ENCODE measurements at regions not wholly inside any gene's neighbourhood (a gene's known extent, or its start where the extent isn't known, plus 50 kb on each side); places are given as distances from the start of the nearest gene placed in this dataset.
A peak's percentile ranks its signal among the peaks of the same experiment; 100 is the strongest.

- DNase-seq (ENCODE audit: low read depth): no peak
- no peak overlapping the region for H3K9ac ChIP-seq (ENCODE audit: low read length)
- no peaks in the 10 kb centered on the region for H3K9me3 ChIP-seq (ENCODE audit: control insufficient read depth, low read length)
Observed at GRCh38 chr13:80850771-80851170, 509.8 kb upstream of the SPRY2 start.

GRCh38 chr13:80844164-80844563 lies 503.2 kb upstream of the SPRY2 start:
- no peak overlapping the region for H3K9ac ChIP-seq (ENCODE audit: low read length)
- no peak for DNase-seq (ENCODE audit: low read depth)
- peaks cover 17% of the 10 kb centered on the region for H3K4me1 ChIP-seq (ENCODE audit: control insufficient read depth, insufficient read depth, low read length)
- no peaks in the 10 kb centered on the region for H3K36me3 ChIP-seq (ENCODE audit: control insufficient read depth, insufficient read depth, low read length, severe bottlenecking)
- no peak overlapping the region for H3K4me3 ChIP-seq (ENCODE audit: low read length)
- no peaks in the 10 kb centered on the region for H3K9me3 ChIP-seq (ENCODE audit: control insufficient read depth, low read length)
- H3K27me3 ChIP-seq (replicated peaks; ENCODE audit: control insufficient read depth, insufficient read depth, low read length): no peaks in the 10 kb centered on the region

More at GRCh38 chr13:80850771-80851170, 509.8 kb upstream of the SPRY2 start:
- Histone ChIP-seq H3K27me3 (replicated peaks; ENCODE audit: control insufficient read depth, insufficient read depth, low read length) (no peaks in the 10 kb centered on the region), H3K36me3 (ENCODE audit: control insufficient read depth, insufficient read depth, low read length, severe bottlenecking) (no peaks in the 10 kb centered on the region), H3K4me3 (ENCODE audit: low read length) (no peak overlapping the region), H3K4me1 (ENCODE audit: control insufficient read depth, insufficient read depth, low read length) (no peaks in the 10 kb centered on the region)

- DNase-seq (ENCODE audit: low read depth): no peak
- H3K4me1 ChIP-seq (ENCODE audit: control insufficient read depth, insufficient read depth, low read length): peaks cover 17% of the 10 kb centered on the region
Observed at GRCh38 chr13:80841414-80841813, 500.5 kb upstream of the SPRY2 start.

GRCh38 chr13:80840316-80840976 lies 499.5 kb upstream of the SPRY2 start:
- no peaks in the 10 kb centered on the region for H3K27me3 ChIP-seq (replicated peaks; ENCODE audit: control insufficient read depth, insufficient read depth, low read length)
- no peaks in the 10 kb centered on the region for H3K36me3 ChIP-seq (ENCODE audit: control insufficient read depth, insufficient read depth, low read length, severe bottlenecking)
- peak; percentile 68 for DNase-seq (ENCODE audit: low read depth)
- H3K9me3 ChIP-seq (ENCODE audit: control insufficient read depth, low read length): peaks cover 6% of the 10 kb centered on the region
- peak overlapping the region; percentile 55 for H3K9ac ChIP-seq (ENCODE audit: low read length)
- peak overlapping the region; percentile 63 for H3K4me3 ChIP-seq (ENCODE audit: low read length)
- peaks cover 17% of the 10 kb centered on the region for H3K4me1 ChIP-seq (ENCODE audit: control insufficient read depth, insufficient read depth, low read length)

More at GRCh38 chr13:80841414-80841813, 500.5 kb upstream of the SPRY2 start:
- peak overlapping the region; percentile 63 for H3K4me3 ChIP-seq (ENCODE audit: low read length)
- peaks cover 1% of the 10 kb centered on the region for H3K9me3 ChIP-seq (ENCODE audit: control insufficient read depth, low read length)
- H3K36me3 ChIP-seq (ENCODE audit: control insufficient read depth, insufficient read depth, low read length, severe bottlenecking): no peaks in the 10 kb centered on the region
- no peaks in the 10 kb centered on the region for H3K27me3 ChIP-seq (replicated peaks; ENCODE audit: control insufficient read depth, insufficient read depth, low read length)
- H3K9ac ChIP-seq (ENCODE audit: low read length): no peak overlapping the region

- Histone ChIP-seq H3K4me1 (ENCODE audit: control insufficient read depth, insufficient read depth, low read length) (peaks cover 8% of the 10 kb centered on the region), H3K27me3 (replicated peaks; ENCODE audit: control insufficient read depth, insufficient read depth, low read length) (no peaks in the 10 kb centered on the region), H3K4me3 (ENCODE audit: low read length) (no peak overlapping the region), H3K9ac (ENCODE audit: low read length) (no peak overlapping the region), H3K36me3 (ENCODE audit: control insufficient read depth, insufficient read depth, low read length, severe bottlenecking) (no peaks in the 10 kb centered on the region), H3K9me3 (ENCODE audit: control insufficient read depth, low read length) (peaks cover 17% of the 10 kb centered on the region)
- no peak for DNase-seq (ENCODE audit: low read depth)
Observed at GRCh38 chr13:80835902-80836301, 495.0 kb upstream of the SPRY2 start.

GRCh38 chr13:80830431-80830830 lies 489.5 kb upstream of the SPRY2 start:
- Histone ChIP-seq H3K27me3 (replicated peaks; ENCODE audit: control insufficient read depth, insufficient read depth, low read length) (no peaks in the 10 kb centered on the region), H3K9ac (ENCODE audit: low read length) (no peak overlapping the region), H3K4me1 (ENCODE audit: control insufficient read depth, insufficient read depth, low read length) (no peaks in the 10 kb centered on the region), H3K9me3 (ENCODE audit: control insufficient read depth, low read length) (peaks cover 51% of the 10 kb centered on the region), H3K36me3 (ENCODE audit: control insufficient read depth, insufficient read depth, low read length, severe bottlenecking) (no peaks in the 10 kb centered on the region), H3K4me3 (ENCODE audit: low read length) (no peak overlapping the region)
- no peak for DNase-seq (ENCODE audit: low read depth)

GRCh38 chr13:80828759-80829158 lies 487.8 kb upstream of the SPRY2 start:
- Histone ChIP-seq H3K27me3 (replicated peaks; ENCODE audit: control insufficient read depth, insufficient read depth, low read length) (no peaks in the 10 kb centered on the region), H3K36me3 (ENCODE audit: control insufficient read depth, insufficient read depth, low read length, severe bottlenecking) (no peaks in the 10 kb centered on the region), H3K4me3 (ENCODE audit: low read length) (no peak overlapping the region), H3K4me1 (ENCODE audit: control insufficient read depth, insufficient read depth, low read length) (peaks cover 7% of the 10 kb centered on the region), H3K9me3 (ENCODE audit: control insufficient read depth, low read length) (peaks cover 43% of the 10 kb centered on the region), H3K9ac (ENCODE audit: low read length) (no peak overlapping the region)
- no peak for DNase-seq (ENCODE audit: low read depth)

- Histone ChIP-seq H3K4me1 (ENCODE audit: control insufficient read depth, insufficient read depth, low read length) (peaks cover 14% of the 10 kb centered on the region), H3K36me3 (ENCODE audit: control insufficient read depth, insufficient read depth, low read length, severe bottlenecking) (no peaks in the 10 kb centered on the region), H3K4me3 (ENCODE audit: low read length) (no peak overlapping the region), H3K27me3 (replicated peaks; ENCODE audit: control insufficient read depth, insufficient read depth, low read length) (no peaks in the 10 kb centered on the region), H3K9ac (ENCODE audit: low read length) (no peak overlapping the region), H3K9me3 (ENCODE audit: control insufficient read depth, low read length) (peaks cover 43% of the 10 kb centered on the region)
- DNase-seq (ENCODE audit: low read depth): no peak
Observed at GRCh38 chr13:80825276-80825675, 484.4 kb upstream of the SPRY2 start.

- Histone ChIP-seq H3K36me3 (ENCODE audit: control insufficient read depth, insufficient read depth, low read length, severe bottlenecking) (no peaks in the 10 kb centered on the region), H3K9ac (ENCODE audit: low read length) (no peak overlapping the region), H3K27me3 (replicated peaks; ENCODE audit: control insufficient read depth, insufficient read depth, low read length) (no peaks in the 10 kb centered on the region), H3K4me3 (ENCODE audit: low read length) (no peak overlapping the region), H3K9me3 (ENCODE audit: control insufficient read depth, low read length) (peaks cover 40% of the 10 kb centered on the region), H3K4me1 (ENCODE audit: control insufficient read depth, insufficient read depth, low read length) (peaks cover 14% of the 10 kb centered on the region)
- DNase-seq (ENCODE audit: low read depth): peak; percentile 19
Observed at GRCh38 chr13:80824229-80824628, 483.3 kb upstream of the SPRY2 start.

GRCh38 chr13:80823472-80823871 lies 482.5 kb upstream of the SPRY2 start:
- peaks cover 14% of the 10 kb centered on the region for H3K4me1 ChIP-seq (ENCODE audit: control insufficient read depth, insufficient read depth, low read length)
- no peaks in the 10 kb centered on the region for H3K36me3 ChIP-seq (ENCODE audit: control insufficient read depth, insufficient read depth, low read length, severe bottlenecking)
- H3K27me3 ChIP-seq (replicated peaks; ENCODE audit: control insufficient read depth, insufficient read depth, low read length): no peaks in the 10 kb centered on the region
- H3K4me3 ChIP-seq (ENCODE audit: low read length): no peak overlapping the region
- H3K9ac ChIP-seq (ENCODE audit: low read length): no peak overlapping the region
- H3K9me3 ChIP-seq (ENCODE audit: control insufficient read depth, low read length): peaks cover 34% of the 10 kb centered on the region
- DNase-seq (ENCODE audit: low read depth): no peak

- Histone ChIP-seq H3K4me1 (ENCODE audit: control insufficient read depth, insufficient read depth, low read length) (peaks cover 14% of the 10 kb centered on the region), H3K36me3 (ENCODE audit: control insufficient read depth, insufficient read depth, low read length, severe bottlenecking) (no peaks in the 10 kb centered on the region), H3K9ac (ENCODE audit: low read length) (no peak overlapping the region), H3K27me3 (replicated peaks; ENCODE audit: control insufficient read depth, insufficient read depth, low read length) (no peaks in the 10 kb centered on the region), H3K4me3 (ENCODE audit: low read length) (no peak overlapping the region), H3K9me3 (ENCODE audit: control insufficient read depth, low read length) (peaks cover 32% of the 10 kb centered on the region)
- DNase-seq (ENCODE audit: low read depth): no peak
Observed at GRCh38 chr13:80821466-80821865, 480.5 kb upstream of the SPRY2 start.

- Histone ChIP-seq H3K27me3 (replicated peaks; ENCODE audit: control insufficient read depth, insufficient read depth, low read length) (no peaks in the 10 kb centered on the region), H3K36me3 (ENCODE audit: control insufficient read depth, insufficient read depth, low read length, severe bottlenecking) (no peaks in the 10 kb centered on the region), H3K9ac (ENCODE audit: low read length) (no peak overlapping the region), H3K4me1 (ENCODE audit: control insufficient read depth, insufficient read depth, low read length) (no peaks in the 10 kb centered on the region), H3K9me3 (ENCODE audit: control insufficient read depth, low read length) (peaks cover 24% of the 10 kb centered on the region), H3K4me3 (ENCODE audit: low read length) (no peak overlapping the region)
- DNase-seq (ENCODE audit: low read depth): no peak
Observed at GRCh38 chr13:80817979-80818378, 477.1 kb upstream of the SPRY2 start.
